Natural killer cell treated with Interleukin-12 subunit alpha and Interleukin-12 subunit beta and Interleukin-15 and Interleukin-18, amount 100 ng/mL, for 72 hours (primary cell): ENCODE measurements at regions not wholly inside any gene's neighbourhood (a gene's known extent, or its start where the extent isn't known, plus 50 kb on each side); places are given as distances from the start of the nearest gene placed in this dataset.
"Not testable (repeated sequence)": the region's sequence is repeated elsewhere in the genome, so short reads cannot be mapped to it uniquely, and the experiment has no call there.

Experiments
- ATAC-seq, 2 donors: fragments of 150-1000 bp; cut with Tn5 transposase in 1 of 2; sonication (Bioruptor Pico), chemical (Tn5 transposase) in 1 of 2; 2 replicates each; pipeline ENCODE4 v1.10.0; 2021
- DNase-seq: peaks from one replicate; pipeline ENCODE4 v3.0.0; 2022; ENCODE audit warnings: low spot score
- H3K27ac Mint-ChIP-seq, 2 donors: 1 replicate in 1 of 2; 2 replicates in 1 of 2; pipeline ENCODE4 v1.8.0; 2022; ENCODE audit warnings: mixed read lengths in 2 of 2, mild to moderate bottlenecking in 1 of 2, moderate library complexity in 1 of 2
- H3K27me3 Mint-ChIP-seq, 2 donors: 1 replicate in 1 of 2; 2 replicates in 1 of 2; pipeline ENCODE4 v1.8.0; 2022; ENCODE audit warnings: mixed read lengths in 2 of 2
- H3K36me3 Mint-ChIP-seq: one replicate; pipeline ENCODE4 v1.8.0; 2022; ENCODE audit warnings: mixed read lengths
- H3K4me1 Mint-ChIP-seq, 2 donors: 1 replicate in 1 of 2; 2 replicates in 1 of 2; pipeline ENCODE4 v1.8.0; 2022; ENCODE audit warnings: low read depth in 2 of 2, mixed read lengths in 2 of 2, mild to moderate bottlenecking in 1 of 2
- H3K4me3 Mint-ChIP-seq: one replicate; pipeline ENCODE4 v1.8.0; 2022; ENCODE audit warnings: mixed read lengths
- H3K9me3 Mint-ChIP-seq: 2 replicates; pipeline ENCODE4 v1.8.0; 2022; ENCODE audit warnings: mixed read lengths

DNA sequence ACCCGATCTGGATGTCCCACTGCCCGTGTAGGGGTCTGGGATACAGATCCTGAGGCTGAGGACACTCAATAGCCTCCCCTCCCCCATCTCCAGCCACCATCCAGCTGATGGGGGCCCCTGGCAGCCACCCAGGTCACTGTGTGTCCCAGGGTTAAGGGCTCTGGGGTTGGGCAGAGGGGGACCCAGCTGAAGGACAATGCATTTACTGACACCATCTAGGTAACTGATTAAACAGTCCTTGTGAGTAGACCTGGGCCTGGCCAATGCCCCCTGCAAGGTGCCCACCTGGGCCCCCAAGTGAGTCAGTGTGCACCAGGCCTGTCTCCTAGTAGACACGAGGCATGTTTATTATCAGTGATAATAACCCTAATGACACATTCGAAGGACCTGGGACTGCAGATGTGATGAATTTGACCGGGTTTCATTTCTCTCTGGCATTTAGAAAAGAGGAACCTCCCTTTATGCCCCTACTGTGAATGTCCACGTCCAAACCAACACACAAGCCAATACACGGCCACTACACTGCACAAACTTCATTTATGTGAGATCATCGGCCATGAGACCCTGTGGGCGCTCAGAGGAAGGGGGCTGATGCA, 261.9 kb upstream of the FOXF1 start:
- Mint-ChIP-seq H3K9me3 (no peaks in the 10 kb centered on the region), H3K27me3 (peaks cover 7 to 12% of the 10 kb centered on the region in 2 donors)
- no peak for DNase-seq

DNA sequence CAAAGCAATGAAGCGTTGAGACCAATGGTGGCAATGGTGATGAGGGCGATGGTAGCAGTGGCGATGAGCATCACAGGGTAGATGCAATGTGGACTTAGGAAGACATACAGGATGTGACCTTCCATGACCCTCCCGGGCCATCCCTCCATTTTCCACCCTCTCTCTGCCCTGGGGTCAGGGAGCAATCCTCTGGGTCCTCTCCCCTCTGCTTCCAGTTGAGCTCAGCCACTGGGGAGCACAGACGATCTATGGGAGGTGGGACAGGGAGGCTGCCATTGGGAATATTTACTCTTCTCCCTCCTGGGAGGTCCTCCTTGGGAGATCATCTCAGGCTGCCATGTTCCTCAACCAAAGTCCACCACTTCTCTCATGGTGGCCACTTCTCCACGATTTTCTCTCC, 260.7 kb upstream of the FOXF1 start:
- Mint-ChIP-seq H3K9me3 (no peaks in the 10 kb centered on the region), H3K4me3 (no peak overlapping the region), H3K27ac (no peak overlapping the region), H3K36me3 (no peaks in the 10 kb centered on the region), H3K27me3 (peaks cover 4 to 11% of the 10 kb centered on the region in 2 donors), H3K4me1 (no peaks in the 10 kb centered on the region)
- no peak for DNase-seq
- peak in 1 of 2 donors; percentile 30 for ATAC-seq

More for the DNA sequence above, 261.9 kb upstream of the FOXF1 start:
- Mint-ChIP-seq H3K4me1 (no peaks in the 10 kb centered on the region), H3K27ac (no peak overlapping the region), H3K4me3 (no peak overlapping the region), H3K36me3 (no peaks in the 10 kb centered on the region)
- no peak for ATAC-seq

DNA sequence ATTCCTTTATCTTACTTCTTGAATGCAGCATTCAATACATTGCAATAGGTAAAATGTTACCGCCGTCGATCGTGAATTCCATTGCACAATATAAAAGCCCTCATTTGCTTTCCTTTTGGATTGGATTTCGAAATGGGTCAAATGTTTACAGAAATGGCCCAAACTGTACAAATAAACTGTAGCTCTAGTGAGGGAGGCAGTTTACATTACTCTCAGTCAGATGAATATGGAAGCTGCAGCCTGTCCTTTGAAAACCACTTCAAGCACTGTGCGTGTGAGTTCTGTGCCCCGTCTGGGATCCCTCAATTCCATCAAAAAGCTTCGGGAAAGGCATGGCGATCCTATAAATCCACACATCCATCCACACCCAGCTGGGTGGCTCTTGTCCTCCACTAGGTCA, 258.6 kb upstream of the FOXF1 start:
- H3K9me3 Mint-ChIP-seq: peaks cover 4% of the 10 kb centered on the region
- H3K27ac Mint-ChIP-seq: no peak overlapping the region
- no peaks in the 10 kb centered on the region for H3K36me3 Mint-ChIP-seq
- ATAC-seq (no peak), DNase-seq (no peak)
- no peaks in the 10 kb centered on the region for H3K4me1 Mint-ChIP-seq
- no peak overlapping the region for H3K4me3 Mint-ChIP-seq
- H3K27me3 Mint-ChIP-seq: peaks cover 13 to 16% of the 10 kb centered on the region in 2 donors

DNA sequence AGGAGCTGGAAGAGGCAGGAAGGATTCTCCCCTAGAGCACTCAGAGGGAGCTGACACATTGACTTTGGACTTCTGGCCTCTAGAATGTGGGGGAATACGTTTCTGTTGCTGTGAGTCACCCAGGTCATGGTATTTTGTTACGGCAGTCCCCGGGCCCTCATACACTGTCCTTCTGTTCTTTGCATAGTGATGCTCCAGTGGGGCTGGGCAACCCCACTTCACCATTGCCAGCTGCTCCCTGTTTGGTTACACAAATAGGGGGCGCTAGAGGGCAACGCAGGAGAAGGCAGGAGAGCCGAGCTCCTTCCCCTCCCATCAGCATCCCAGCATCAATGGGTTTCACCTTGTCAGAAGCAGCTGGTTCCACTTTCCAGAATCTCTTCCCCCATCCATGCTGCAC, 257.7 kb upstream of the FOXF1 start:
- H3K27ac Mint-ChIP-seq: no peak overlapping the region
- no peak overlapping the region for H3K4me3 Mint-ChIP-seq
- DNase-seq (no peak), ATAC-seq (no peak)
- H3K4me1 Mint-ChIP-seq: no peaks in the 10 kb centered on the region
- no peaks in the 10 kb centered on the region for H3K36me3 Mint-ChIP-seq
- H3K27me3 Mint-ChIP-seq: peaks cover 16 to 23% of the 10 kb centered on the region in 2 donors
- H3K9me3 Mint-ChIP-seq: peaks cover 4% of the 10 kb centered on the region

DNA sequence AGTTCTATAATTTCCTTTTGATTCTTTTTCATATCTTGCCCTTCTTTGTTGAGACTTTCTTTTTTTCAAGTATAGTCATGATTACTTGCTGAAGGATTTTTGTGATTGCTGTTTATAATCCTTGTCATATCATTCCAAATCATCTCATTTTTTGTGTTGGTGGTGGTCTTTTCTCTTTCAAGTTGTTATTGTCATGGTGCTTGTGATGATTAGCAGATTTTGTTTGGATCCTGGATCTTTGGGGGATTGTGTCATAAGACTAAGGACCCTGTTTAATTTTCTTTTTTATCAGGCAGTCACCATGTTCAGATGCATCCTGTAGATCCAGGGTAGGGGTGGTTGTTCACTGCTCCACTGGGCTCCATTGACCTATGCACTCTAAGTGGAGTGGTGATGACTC, 254.4 kb upstream of the FOXF1 start:
- ATAC-seq (no peak), DNase-seq (no peak)
- Mint-ChIP-seq H3K9me3 (peaks cover 7% of the 10 kb centered on the region), H3K27ac (no peak overlapping the region), H3K27me3 (peaks cover 30 to 38% of the 10 kb centered on the region in 2 donors), H3K4me3 (no peak overlapping the region), H3K4me1 (no peaks in the 10 kb centered on the region), H3K36me3 (no peaks in the 10 kb centered on the region)

DNA sequence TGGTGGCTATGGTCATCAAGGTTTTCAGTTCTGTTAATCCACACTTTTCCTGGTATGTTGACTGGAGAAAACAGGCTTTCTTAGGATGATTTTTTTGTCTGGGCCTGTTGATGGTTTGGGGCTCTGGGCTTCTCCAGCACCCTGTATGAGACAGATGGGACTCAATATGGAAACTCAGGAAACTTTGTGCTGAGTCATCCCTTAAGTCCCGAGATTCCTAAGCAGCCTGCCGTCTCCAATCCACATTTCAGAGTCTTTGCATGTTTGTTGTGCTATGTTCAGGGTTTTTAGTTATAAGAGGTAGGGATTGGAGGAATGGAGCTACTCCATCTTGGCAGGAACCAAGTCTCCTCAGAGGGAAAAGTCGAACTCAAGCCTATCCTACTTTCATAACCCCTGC, 253.3 kb upstream of the FOXF1 start:
- Mint-ChIP-seq H3K27ac (no peak overlapping the region), H3K9me3 (peaks cover 7% of the 10 kb centered on the region), H3K4me1 (no peaks in the 10 kb centered on the region), H3K36me3 (no peaks in the 10 kb centered on the region), H3K27me3 (peaks cover 28 to 39% of the 10 kb centered on the region in 2 donors), H3K4me3 (no peak overlapping the region)
- no peak for DNase-seq
- no peak for ATAC-seq

DNA sequence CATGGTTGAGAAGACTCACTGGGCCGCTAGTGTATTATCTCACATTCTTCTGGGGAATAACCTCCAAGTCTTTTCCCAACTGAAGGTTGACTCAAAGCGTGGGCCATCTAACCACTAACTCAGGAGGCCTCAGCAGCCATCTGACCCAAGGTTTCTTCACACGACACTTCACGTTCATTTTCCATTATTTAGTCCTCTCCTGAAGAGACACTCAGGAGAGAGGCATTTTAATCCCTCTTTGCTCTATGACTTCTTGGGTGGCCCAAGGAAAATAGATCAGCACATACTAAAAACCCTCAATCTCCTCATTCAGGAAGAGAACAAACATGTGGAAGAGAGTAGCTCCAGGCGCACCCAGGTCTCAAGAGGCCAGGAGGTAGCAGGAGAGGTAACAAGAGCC, 252.8 kb upstream of the FOXF1 start:
- peaks cover 28 to 39% of the 10 kb centered on the region in 2 donors for H3K27me3 Mint-ChIP-seq
- H3K27ac Mint-ChIP-seq: no peak overlapping the region
- H3K4me1 Mint-ChIP-seq: no peaks in the 10 kb centered on the region
- DNase-seq (no peak), ATAC-seq (no peak)
- H3K9me3 Mint-ChIP-seq: peaks cover 7% of the 10 kb centered on the region
- no peak overlapping the region for H3K4me3 Mint-ChIP-seq
- no peaks in the 10 kb centered on the region for H3K36me3 Mint-ChIP-seq

DNA sequence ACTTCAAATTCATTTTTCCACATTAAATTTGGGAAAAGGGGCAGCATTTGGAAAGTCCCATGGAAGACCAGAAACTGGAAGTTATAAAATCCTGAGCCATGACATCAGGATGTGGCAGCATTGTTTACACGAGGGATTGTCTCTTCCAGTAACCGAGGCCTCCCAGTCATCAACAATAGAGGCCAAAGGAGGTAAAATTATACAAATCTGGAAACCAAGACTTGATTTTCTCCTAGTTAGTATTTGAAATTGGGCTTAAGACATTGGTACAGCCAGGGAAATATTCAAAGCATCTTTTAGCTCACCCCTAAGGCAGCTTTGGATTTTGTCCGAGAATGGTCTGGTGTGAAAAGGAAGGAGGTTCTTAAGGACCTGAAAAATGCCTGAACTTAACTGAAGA, 251.6 kb upstream of the FOXF1 start:
- Mint-ChIP-seq H3K27ac (no peak overlapping the region), H3K4me3 (no peak overlapping the region), H3K27me3 (peaks cover 28 to 39% of the 10 kb centered on the region in 2 donors), H3K36me3 (no peaks in the 10 kb centered on the region), H3K4me1 (no peaks in the 10 kb centered on the region), H3K9me3 (peaks cover 7% of the 10 kb centered on the region)
- no peak for DNase-seq
- ATAC-seq: no peak

DNA sequence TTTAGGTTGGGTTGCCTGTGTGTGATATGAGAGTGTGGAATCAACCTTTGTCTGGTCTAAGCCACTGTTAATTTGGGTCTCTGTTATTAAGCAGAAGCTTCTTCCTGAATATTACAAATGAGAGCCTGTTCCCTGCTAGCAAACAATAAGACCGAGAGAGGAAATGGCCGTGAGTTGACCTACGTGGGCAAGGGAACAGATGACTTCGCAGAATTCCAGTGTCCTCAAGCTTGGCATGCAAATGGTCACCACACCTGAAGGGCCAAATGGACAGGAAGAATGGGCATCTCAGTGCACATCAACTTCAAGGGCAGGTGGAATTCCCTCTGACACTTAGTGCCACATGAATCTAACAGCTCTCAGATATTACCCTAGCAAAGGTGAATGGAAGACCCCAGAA, 250.8 kb upstream of the FOXF1 start:
- Mint-ChIP-seq H3K36me3 (no peaks in the 10 kb centered on the region), H3K4me3 (no peak overlapping the region), H3K27ac (no peak overlapping the region), H3K4me1 (no peaks in the 10 kb centered on the region), H3K27me3 (peaks cover 28 to 39% of the 10 kb centered on the region in 2 donors), H3K9me3 (peaks cover 7% of the 10 kb centered on the region)
- DNase-seq (no peak), ATAC-seq (no peak)

DNA sequence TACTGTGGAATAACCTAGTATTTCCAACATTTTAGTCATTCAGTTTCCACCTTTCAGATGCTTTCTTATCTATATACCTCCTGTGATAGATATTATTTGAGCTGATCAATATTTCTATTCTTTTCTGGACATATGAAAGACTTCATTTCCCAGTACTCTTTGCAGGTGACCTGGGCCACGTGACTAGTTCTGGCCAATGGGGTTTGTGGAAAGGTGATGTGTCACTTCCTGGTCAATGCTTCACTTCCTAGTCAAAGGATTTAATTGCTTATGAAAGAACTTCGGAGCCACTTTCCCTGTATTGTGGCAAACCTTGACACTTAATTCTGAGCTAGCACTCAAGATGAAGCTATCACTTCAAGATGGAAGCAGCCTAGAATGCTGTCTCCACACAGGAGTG, 248.9 kb upstream of the FOXF1 start:
- Mint-ChIP-seq H3K9me3 (peaks cover 3% of the 10 kb centered on the region), H3K4me3 (no peak overlapping the region), H3K4me1 (no peaks in the 10 kb centered on the region), H3K36me3 (no peaks in the 10 kb centered on the region), H3K27ac (no peak overlapping the region), H3K27me3 (peaks cover 22 to 26% of the 10 kb centered on the region in 2 donors)
- no peak for DNase-seq
- no peak for ATAC-seq

DNA sequence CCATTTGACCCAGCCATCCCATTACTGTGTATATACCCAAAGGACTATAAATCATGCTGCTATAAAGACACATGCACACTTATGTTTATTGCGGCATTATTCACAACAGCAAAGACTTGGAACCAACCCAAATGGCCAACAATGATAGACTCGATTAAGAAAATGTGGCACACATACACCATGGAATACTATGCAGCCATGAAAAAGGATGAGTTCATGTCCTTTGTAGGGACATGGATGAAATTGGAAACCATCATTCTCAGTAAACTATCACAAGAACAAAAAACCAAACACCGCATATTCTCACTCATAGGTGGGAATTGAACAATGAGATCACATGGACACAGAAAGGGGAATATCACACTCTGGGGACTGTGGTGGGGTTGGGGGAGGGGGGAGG, 242.7 kb upstream of the FOXF1 start:
- H3K27me3 Mint-ChIP-seq, H3K4me3 Mint-ChIP-seq, H3K36me3 Mint-ChIP-seq, H3K27ac Mint-ChIP-seq, H3K9me3 Mint-ChIP-seq, ATAC-seq, H3K4me1 Mint-ChIP-seq, DNase-seq: not testable (repeated sequence)

DNA sequence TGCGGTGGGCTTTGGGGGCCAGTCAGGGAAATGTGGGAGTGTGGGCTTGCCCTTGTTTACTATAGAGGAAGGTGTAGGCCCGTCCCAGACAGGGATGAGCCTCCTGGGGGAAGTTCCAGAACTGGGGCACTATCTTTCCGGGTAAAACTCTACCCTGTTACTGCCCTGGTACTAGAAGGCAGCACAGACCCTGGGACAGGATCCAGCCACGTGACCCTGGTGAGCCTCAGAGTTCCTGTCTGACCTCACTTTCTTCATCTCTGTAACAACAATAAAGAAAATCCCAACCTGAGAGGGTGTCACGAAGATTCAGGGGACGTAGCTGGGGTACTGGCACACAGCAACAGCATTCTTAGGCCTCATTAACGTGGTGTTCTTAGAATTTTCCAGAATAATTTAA, 239.6 kb upstream of the FOXF1 start:
- Mint-ChIP-seq H3K36me3 (no peaks in the 10 kb centered on the region), H3K27me3 (peaks cover 0 to 11% of the 10 kb centered on the region in 2 donors), H3K27ac (no peak overlapping the region), H3K9me3 (no peaks in the 10 kb centered on the region), H3K4me1 (no peaks in the 10 kb centered on the region), H3K4me3 (no peak overlapping the region)
- no peak for DNase-seq
- ATAC-seq: no peak

DNA sequence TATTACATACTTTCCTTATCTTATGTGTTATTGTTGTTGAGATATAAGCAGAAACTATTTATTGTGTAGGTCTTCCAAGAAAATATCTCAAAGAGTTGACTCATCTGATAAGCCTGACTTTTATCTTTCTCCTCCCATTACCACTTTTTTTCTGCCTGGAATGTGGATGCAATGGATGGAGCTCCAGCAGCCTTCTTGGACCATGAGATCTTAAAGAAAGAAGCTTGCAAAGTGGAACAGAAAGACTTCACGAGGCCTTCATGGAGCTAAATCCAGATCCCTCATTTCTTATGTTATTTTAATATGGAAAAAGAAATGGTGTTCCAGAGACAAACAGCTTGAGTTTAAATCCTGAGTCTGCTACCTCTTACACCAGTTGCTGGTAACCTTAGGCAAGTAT, 237.6 kb upstream of the FOXF1 start:
- no peak overlapping the region for H3K4me3 Mint-ChIP-seq
- no peak overlapping the region for H3K27ac Mint-ChIP-seq
- no peaks in the 10 kb centered on the region for H3K4me1 Mint-ChIP-seq
- no peak for ATAC-seq
- DNase-seq: no peak
- peaks cover 7 to 14% of the 10 kb centered on the region in 2 donors for H3K27me3 Mint-ChIP-seq
- H3K9me3 Mint-ChIP-seq: no peaks in the 10 kb centered on the region
- no peaks in the 10 kb centered on the region for H3K36me3 Mint-ChIP-seq

DNA sequence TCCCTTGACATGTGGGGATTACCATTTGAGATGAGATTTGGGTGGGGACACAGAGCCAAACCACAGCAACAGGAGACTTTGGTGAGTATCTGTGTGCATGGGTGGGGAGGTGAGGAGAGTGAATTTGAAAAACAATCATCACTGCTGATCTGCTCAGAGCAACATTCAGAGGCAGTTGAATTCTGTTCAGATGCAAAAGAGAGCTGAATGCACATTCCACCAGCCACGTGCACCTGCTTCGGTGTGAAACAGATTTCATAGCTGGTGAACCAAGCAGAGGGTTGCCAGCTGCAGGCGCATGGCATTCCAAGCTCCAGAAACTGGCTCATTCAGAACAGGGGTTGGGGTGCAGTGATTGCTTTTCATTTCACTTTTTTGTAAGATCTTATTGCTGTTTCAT, 233.1 kb upstream of the FOXF1 start:
- peaks cover 37 to 39% of the 10 kb centered on the region in 2 donors for H3K27me3 Mint-ChIP-seq
- H3K4me1 Mint-ChIP-seq: no peaks in the 10 kb centered on the region
- no peaks in the 10 kb centered on the region for H3K9me3 Mint-ChIP-seq
- no peak overlapping the region for H3K4me3 Mint-ChIP-seq
- H3K36me3 Mint-ChIP-seq: no peaks in the 10 kb centered on the region
- ATAC-seq (no peak), DNase-seq (no peak)
- no peak overlapping the region for H3K27ac Mint-ChIP-seq

DNA sequence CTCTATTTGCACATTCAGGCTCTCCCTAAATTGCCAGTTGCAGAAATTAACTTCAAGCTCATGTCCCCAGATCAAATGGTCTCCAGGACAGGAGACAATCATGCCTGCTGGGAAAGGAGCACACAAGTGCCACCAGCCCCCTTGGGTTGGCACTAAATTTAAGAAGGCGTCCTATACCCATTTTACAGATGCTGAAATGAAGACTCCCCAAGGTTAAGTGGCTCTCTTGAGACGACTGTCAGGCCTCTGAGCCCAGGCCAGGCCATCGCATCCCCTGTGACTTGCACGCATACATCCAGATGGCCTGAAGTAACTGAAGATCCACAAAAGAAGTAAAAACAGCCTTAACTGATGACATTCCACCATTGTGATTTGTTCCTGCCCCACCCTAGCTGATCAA, 232.5 kb upstream of the FOXF1 start:
- not testable (repeated sequence) for ATAC-seq

More for the DNA sequence above, 232.5 kb upstream of the FOXF1 start:
- not testable (repeated sequence) for H3K36me3 Mint-ChIP-seq, DNase-seq, H3K27ac Mint-ChIP-seq, H3K4me1 Mint-ChIP-seq, H3K9me3 Mint-ChIP-seq, H3K4me3 Mint-ChIP-seq
- H3K27me3 Mint-ChIP-seq: peaks cover 37 to 40% of the 10 kb centered on the region in 2 donors
